A673 (cell line): ENCODE measurements at regions not wholly inside any gene's neighbourhood (a gene's known extent, or its start where the extent isn't known, plus 50 kb on each side); places are given as distances from the start of the nearest gene placed in this dataset.

Experiments
- BruUV-seq: library from RNA; stranded (reverse); fragments of 400-500 nt; replicated peaks from 2 replicates; lab custom pipeline; 2021; lab: Mats Ljungman, UMichigan
- CTCF ChIA-PET: fragments of 300-600 bp; sonication (Branson Sonifier 250); formaldehyde crosslinking; loops from one replicate; lab custom pipeline; 2022; ENCODE audit warnings: antibody characterized with exemption; lab: Charles Lee
- POLR2A ChIA-PET: fragments of 300-600 bp; sonication (Branson Sonifier 250); formaldehyde crosslinking; loops from one replicate; lab custom pipeline; 2022; ENCODE audit warnings: antibody characterized with exemption; ENCODE audit not compliant: low non-redundant PET; lab: Charles Lee
- DNase-seq: peaks from one replicate; pipeline ENCODE4 v3.0.0-alpha.2; 2015; ENCODE audit warnings: low spot score
- H3K27ac ChIP-seq: fragments of 200-600 bp; sonication (generic); 2 replicates; pipeline ENCODE4 v1.5.1; 2016; ENCODE audit warnings: mixed run types, low read depth, mild to moderate bottlenecking, mixed read lengths, antibody characterized with exemption, low read length; ENCODE audit not compliant: poor library complexity, severe bottlenecking
- H3K27me3 ChIP-seq: fragments of 200-600 bp; sonication (generic); replicated peaks from 2 replicates; pipeline ENCODE4 v1.6.1; 2017; ENCODE audit warnings: mixed run types, low read depth, mild to moderate bottlenecking, mixed read lengths, antibody characterized with exemption, low read length; ENCODE audit not compliant: insufficient read depth, poor library complexity
- H3K36me3 ChIP-seq: fragments of 200-600 bp; sonication (generic); 2 replicates; pipeline ENCODE4 v1.6.1; 2016; ENCODE audit warnings: mixed run types, mild to moderate bottlenecking, mixed read lengths, antibody characterized with exemption, low read length; ENCODE audit not compliant: insufficient read depth, poor library complexity, severe bottlenecking
- H3K4me1 ChIP-seq: fragments of 200-600 bp; sonication (generic); 2 replicates; pipeline ENCODE4 v1.6.1; 2017; ENCODE audit warnings: mixed run types, mild to moderate bottlenecking, mixed read lengths, antibody characterized with exemption, low read length; ENCODE audit not compliant: insufficient read depth, poor library complexity, severe bottlenecking
- H3K4me3 ChIP-seq: fragments of 200-600 bp; sonication (generic); 2 replicates; pipeline ENCODE4 v1.5.1; 2016; ENCODE audit warnings: low read depth, mixed run types, mild to moderate bottlenecking, mixed read lengths, low read length; ENCODE audit not compliant: poor library complexity, severe bottlenecking
- H3K9me3 ChIP-seq: fragments of 200-600 bp; sonication (generic); 2 replicates; pipeline ENCODE4 v1.6.1; 2016; ENCODE audit warnings: mixed run types, low read depth, mild to moderate bottlenecking, mixed read lengths, antibody characterized with exemption, low read length; ENCODE audit not compliant: poor library complexity, severe bottlenecking
- EZH2 ChIP-seq: fragments of 200-600 bp; sonication (generic); IDR thresholded peaks from 2 replicates; pipeline ENCODE4 v1.6.1; 2017; ENCODE audit warnings: borderline replicate concordance, low read depth, mild to moderate bottlenecking, mixed read lengths, antibody characterized with exemption, low read length; ENCODE audit not compliant: poor library complexity, severe bottlenecking
- intact Hi-C: fragments of 100-400 bp; cut with micrococcal nuclease; formaldehyde crosslinking; loops from one replicate; pipeline ENCODE4 v1.10.0; 2022; ENCODE audit not compliant: unreplicated experiment
- TF ChIP-seq, protein P1 (sequence below): fragments of 300-800, 200-600 bp; sonication (generic); conservative IDR thresholded peaks from 2 replicates; pipeline ENCODE4 v1.5.1; 2017; ENCODE audit warnings: low read depth, mild to moderate bottlenecking, antibody characterized with exemption, low read length, moderate library complexity, mixed read lengths

DNA sequence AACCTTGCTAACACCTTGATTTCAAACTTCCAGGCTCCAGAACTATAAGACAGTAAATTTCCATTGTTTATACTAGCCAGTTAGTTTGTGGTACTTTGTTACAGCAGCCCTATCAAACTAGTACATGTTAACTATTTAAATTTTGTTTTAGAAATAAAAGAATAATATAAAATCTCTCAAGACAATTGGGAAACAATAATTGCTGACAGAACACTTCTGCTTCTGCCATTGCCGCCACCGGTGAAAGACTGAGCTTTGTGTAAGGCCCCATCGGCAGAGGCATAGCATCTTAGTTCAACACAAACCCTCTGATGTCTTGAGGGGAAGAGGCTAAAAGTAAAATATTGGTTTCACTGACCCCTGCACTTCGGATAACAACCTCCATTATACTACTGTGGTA lies 1607.1 kb upstream of the SEL1L start:
- no peak for TF ChIP-seq EZH2
- TF ChIP-seq, protein P1, sequence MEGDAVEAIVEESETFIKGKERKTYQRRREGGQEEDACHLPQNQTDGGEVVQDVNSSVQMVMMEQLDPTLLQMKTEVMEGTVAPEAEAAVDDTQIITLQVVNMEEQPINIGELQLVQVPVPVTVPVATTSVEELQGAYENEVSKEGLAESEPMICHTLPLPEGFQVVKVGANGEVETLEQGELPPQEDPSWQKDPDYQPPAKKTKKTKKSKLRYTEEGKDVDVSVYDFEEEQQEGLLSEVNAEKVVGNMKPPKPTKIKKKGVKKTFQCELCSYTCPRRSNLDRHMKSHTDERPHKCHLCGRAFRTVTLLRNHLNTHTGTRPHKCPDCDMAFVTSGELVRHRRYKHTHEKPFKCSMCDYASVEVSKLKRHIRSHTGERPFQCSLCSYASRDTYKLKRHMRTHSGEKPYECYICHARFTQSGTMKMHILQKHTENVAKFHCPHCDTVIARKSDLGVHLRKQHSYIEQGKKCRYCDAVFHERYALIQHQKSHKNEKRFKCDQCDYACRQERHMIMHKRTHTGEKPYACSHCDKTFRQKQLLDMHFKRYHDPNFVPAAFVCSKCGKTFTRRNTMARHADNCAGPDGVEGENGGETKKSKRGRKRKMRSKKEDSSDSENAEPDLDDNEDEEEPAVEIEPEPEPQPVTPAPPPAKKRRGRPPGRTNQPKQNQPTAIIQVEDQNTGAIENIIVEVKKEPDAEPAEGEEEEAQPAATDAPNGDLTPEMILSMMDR = no peak
- no peak for DNase-seq
- no TSS peak for BruUV-seq
- Histone ChIP-seq H3K4me3 (no peak overlapping the region), H3K4me1 (no peaks in the 10 kb centered on the region), H3K9me3 (no peaks in the 10 kb centered on the region), H3K27ac (no peak overlapping the region), H3K36me3 (no peaks in the 10 kb centered on the region), H3K27me3 (no peaks in the 10 kb centered on the region)
- ChIA-PET POLR2A (no interaction called here), CTCF (no interaction called here)
- intact Hi-C loops = no loop called here

DNA sequence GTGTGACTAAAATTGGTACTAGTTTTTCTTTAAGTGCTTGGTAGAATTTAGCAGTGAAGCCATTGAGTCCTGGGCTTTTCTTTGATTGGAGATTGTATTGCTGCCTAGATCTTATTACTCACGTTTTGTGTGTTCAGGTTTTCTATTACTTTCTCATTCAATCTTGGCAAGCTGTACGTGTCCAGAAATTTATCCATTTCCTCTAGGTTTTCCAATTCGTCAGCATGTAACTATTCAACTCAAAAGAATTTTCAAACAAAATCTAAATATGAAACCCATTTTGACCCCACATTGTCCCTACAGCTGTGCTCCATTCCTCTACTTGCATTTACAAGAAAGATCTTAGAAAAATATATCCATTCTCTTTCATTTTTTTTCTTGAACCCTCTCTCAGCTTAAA lies 1613.4 kb upstream of the SEL1L start:
- Histone ChIP-seq H3K4me1 (no peaks in the 10 kb centered on the region), H3K27me3 (no peaks in the 10 kb centered on the region), H3K4me3 (no peak overlapping the region), H3K9me3 (no peaks in the 10 kb centered on the region), H3K27ac (no peak overlapping the region), H3K36me3 (no peaks in the 10 kb centered on the region)
- intact Hi-C loops = no loop called here
- CTCF ChIA-PET = no interaction called here
- BruUV-seq = no TSS peak
- no peak for DNase-seq
- POLR2A ChIA-PET = no interaction called here
- TF ChIP-seq EZH2 = no peak
- TF ChIP-seq, protein P1 = no peak

DNA sequence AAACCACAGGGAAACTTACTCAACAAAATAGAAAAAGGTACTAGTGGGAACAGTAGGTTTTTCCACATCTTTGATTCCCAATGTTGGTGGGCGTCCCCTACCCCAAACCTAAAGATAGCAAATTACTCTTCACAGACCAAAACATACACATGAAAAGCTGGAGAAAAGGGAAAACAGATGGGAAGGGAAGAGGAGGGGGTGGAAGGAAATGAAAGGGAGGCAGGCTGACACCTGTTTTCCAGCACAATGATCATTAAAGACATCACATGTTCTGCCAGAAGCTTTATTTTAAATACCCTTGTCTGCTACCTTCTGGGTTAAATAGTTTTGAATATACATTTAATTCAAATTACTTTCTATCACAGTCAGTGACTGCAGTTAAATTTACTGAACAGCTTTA lies 1617.9 kb upstream of the SEL1L start:
- H3K9me3 ChIP-seq = no peaks in the 10 kb centered on the region
- intact Hi-C loops = no loop called here
- H3K27me3 ChIP-seq = no peaks in the 10 kb centered on the region
- no TSS peak for BruUV-seq
- ChIA-PET POLR2A (no interaction called here), CTCF (no interaction called here)
- no peaks in the 10 kb centered on the region for H3K4me1 ChIP-seq
- H3K4me3 ChIP-seq = no peak overlapping the region
- TF ChIP-seq, protein P1 = no peak
- TF ChIP-seq EZH2 = no peak
- DNase-seq = no peak
- no peaks in the 10 kb centered on the region for H3K36me3 ChIP-seq
- H3K27ac ChIP-seq = no peak overlapping the region
